GM23338 (cell line): ENCODE measurements at regions not wholly inside any gene's neighbourhood (a gene's known extent, or its start where the extent isn't known, plus 50 kb on each side); places are given as distances from the start of the nearest gene placed in this dataset.

ENCODE experiments used
- ATAC-seq: fragments of 200-7000 bp; cut with Tn5 transposase; 3 replicates; pipeline ENCODE4 v1.9.1; 2020
- DNase-seq: peaks from one replicate; pipeline ENCODE4 v3.0.0-alpha.2; 2015; ENCODE audit warnings: low spot score
- H2AFZ ChIP-seq: fragments of 200-600 bp; sonication (generic); 2 replicates; pipeline ENCODE4 v1.8.0; 2016; ENCODE audit warnings: antibody characterized with exemption, mild to moderate bottlenecking, moderate library complexity
- H3F3A ChIP-seq: fragments of 200-600 bp; sonication (generic); replicated peaks from 2 replicates; pipeline ENCODE4 v1.8.0; 2017; ENCODE audit warnings: antibody characterized with exemption, mixed run types, low read depth
- H3K27ac ChIP-seq: fragments of 200-600 bp; sonication (generic); 2 replicates; pipeline ENCODE4 v1.6.1; 2016; ENCODE audit warnings: low read depth
- H3K27me3 ChIP-seq: fragments of 200-600 bp; sonication (generic); 2 replicates; pipeline ENCODE4 v1.8.0; 2016; ENCODE audit warnings: mild to moderate bottlenecking, mixed run types, moderate library complexity; ENCODE audit not compliant: insufficient read depth
- H3K36me3 ChIP-seq: fragments of 200-600 bp; sonication (generic); 2 replicates; pipeline ENCODE4 v1.8.0; 2016; ENCODE audit warnings: mild to moderate bottlenecking; ENCODE audit not compliant: insufficient read depth
- H3K4me1 ChIP-seq: fragments of 200-600 bp; sonication (generic); 2 replicates; pipeline ENCODE4 v1.8.0; 2016; ENCODE audit warnings: mild to moderate bottlenecking, moderate library complexity; ENCODE audit not compliant: insufficient read depth
- H3K4me2 ChIP-seq: fragments of 200-600 bp; sonication (generic); 2 replicates; pipeline ENCODE4 v1.7.1; 2017; ENCODE audit warnings: mixed run types
- H3K4me3 ChIP-seq: fragments of 200-600 bp; sonication (generic); 2 replicates; pipeline ENCODE4 v1.6.1; 2016; ENCODE audit warnings: mixed run types
- H3K79me2 ChIP-seq: fragments of 200-600 bp; sonication (generic); replicated peaks from 2 replicates; pipeline ENCODE4 v1.8.0; 2017; ENCODE audit warnings: mild to moderate bottlenecking; ENCODE audit not compliant: insufficient read depth
- H3K9me2 ChIP-seq: fragments of 200-600 bp; sonication (generic); 2 replicates; pipeline ENCODE4 v1.8.0; 2017; ENCODE audit not compliant: insufficient read depth
- H4K20me1 ChIP-seq: fragments of 200-600 bp; sonication (generic); replicated peaks from 2 replicates; pipeline ENCODE4 v1.8.0; 2017; ENCODE audit warnings: mild to moderate bottlenecking; ENCODE audit not compliant: insufficient read depth
- H3K27ac Mint-ChIP-seq: 2 replicates; pipeline ENCODE4 v1.8.0; 2020; ENCODE audit warnings: inconsistent platforms, mild to moderate bottlenecking, moderate library complexity, mixed read lengths
- H3K27me3 Mint-ChIP-seq: 3 replicates; pipeline ENCODE4 v1.8.0; 2022; ENCODE audit warnings: low read depth, mild to moderate bottlenecking, moderate library complexity, mixed read lengths, inconsistent platforms; ENCODE audit not compliant: insufficient read depth, poor library complexity
- H3K36me3 Mint-ChIP-seq: 3 replicates; pipeline ENCODE4 v1.8.0; 2021; ENCODE audit warnings: low read depth, mild to moderate bottlenecking, inconsistent platforms, moderate library complexity, mixed read lengths
- H3K4me1 Mint-ChIP-seq: 3 replicates; pipeline ENCODE4 v1.8.0; 2020; ENCODE audit warnings: mild to moderate bottlenecking, inconsistent platforms, mixed read lengths
- H3K4me3 Mint-ChIP-seq: 3 replicates; pipeline ENCODE4 v1.8.0; 2021; ENCODE audit warnings: moderate library complexity, mild to moderate bottlenecking, inconsistent platforms, mixed read lengths
- H3K9me3 Mint-ChIP-seq: 3 replicates; pipeline ENCODE4 v1.8.0; 2020; ENCODE audit warnings: moderate library complexity, mild to moderate bottlenecking, inconsistent platforms, mixed read lengths
- CREB1 ChIP-seq: fragments of 250-450 bp; sonication (Bioruptor Pico); IDR thresholded peaks from 2 replicates; pipeline ENCODE4 v1.5.0; 2020; ENCODE audit warnings: low read depth, mild to moderate bottlenecking, moderate library complexity
- EZH2 ChIP-seq: fragments of 200-600 bp; sonication (generic); IDR thresholded peaks from one replicate; pipeline ENCODE4 v1.8.0; 2017; ENCODE audit warnings: antibody characterized with exemption, mild to moderate bottlenecking, low read depth; ENCODE audit not compliant: unreplicated experiment
- EZH2phosphoT487 ChIP-seq: fragments of 200-600 bp; sonication (generic); IDR thresholded peaks from one replicate; pipeline ENCODE4 v1.8.1; 2018; ENCODE audit warnings: antibody characterized with exemption; ENCODE audit not compliant: unreplicated experiment
- JUNB ChIP-seq: IDR thresholded peaks from one replicate; pipeline ENCODE4 v1.6.1; 2016; ENCODE audit warnings: antibody characterized with exemption; ENCODE audit not compliant: unreplicated experiment
- NANOG ChIP-seq: IDR thresholded peaks from 2 replicates; pipeline ENCODE4 v1.6.1; 2016; ENCODE audit warnings: antibody characterized with exemption, borderline replicate concordance
- POLR2AphosphoS5 ChIP-seq: IDR thresholded peaks from 2 replicates; pipeline ENCODE4 v1.6.1; 2016; ENCODE audit warnings: antibody characterized with exemption, low read depth
- STAT1 ChIP-seq: IDR thresholded peaks from one replicate; pipeline ENCODE4 v1.6.1; 2016; ENCODE audit warnings: antibody characterized with exemption; ENCODE audit not compliant: unreplicated experiment
- ZNF114 ChIP-seq: fragments of 250-450 bp; sonication (Bioruptor Pico); IDR thresholded peaks from 2 replicates; pipeline ENCODE4 v1.5.0; 2020; ENCODE audit warnings: mild to moderate bottlenecking, moderate library complexity
- ZNF331 ChIP-seq: fragments of 250-450 bp; sonication (Bioruptor Pico); IDR thresholded peaks from 2 replicates; pipeline ENCODE4 v1.5.0; 2020; ENCODE audit warnings: low read depth, mild to moderate bottlenecking, moderate library complexity
- TF ChIP-seq, protein P1 (sequence below): fragments of 250-450 bp; sonication (Bioruptor Pico); IDR thresholded peaks from 2 replicates; pipeline ENCODE4 v1.5.0; 2020; ENCODE audit warnings: mild to moderate bottlenecking, moderate library complexity
- TF ChIP-seq, protein P2 (sequence below): IDR thresholded peaks from 2 replicates; pipeline ENCODE4 v1.6.1; 2016; ENCODE audit warnings: antibody characterized with exemption
- TF ChIP-seq, protein P3 (sequence below), 2 experiments: fragments of 200-600 bp in 1 of 2; sonication (generic) in 1 of 2; conservative IDR thresholded peaks; 2 replicates each; pipeline versions ENCODE4 v1.5.1 to v1.6.1; 2016 to 2017; ENCODE audit warnings: antibody characterized with exemption in 2 of 2, low read depth in 2 of 2, mild to moderate bottlenecking in 2 of 2, moderate library complexity in 1 of 2
- TF ChIP-seq, protein P4 (sequence below): IDR thresholded peaks from one replicate; pipeline ENCODE4 v1.6.1; 2018; ENCODE audit warnings: antibody characterized with exemption; ENCODE audit not compliant: unreplicated experiment

DNA sequence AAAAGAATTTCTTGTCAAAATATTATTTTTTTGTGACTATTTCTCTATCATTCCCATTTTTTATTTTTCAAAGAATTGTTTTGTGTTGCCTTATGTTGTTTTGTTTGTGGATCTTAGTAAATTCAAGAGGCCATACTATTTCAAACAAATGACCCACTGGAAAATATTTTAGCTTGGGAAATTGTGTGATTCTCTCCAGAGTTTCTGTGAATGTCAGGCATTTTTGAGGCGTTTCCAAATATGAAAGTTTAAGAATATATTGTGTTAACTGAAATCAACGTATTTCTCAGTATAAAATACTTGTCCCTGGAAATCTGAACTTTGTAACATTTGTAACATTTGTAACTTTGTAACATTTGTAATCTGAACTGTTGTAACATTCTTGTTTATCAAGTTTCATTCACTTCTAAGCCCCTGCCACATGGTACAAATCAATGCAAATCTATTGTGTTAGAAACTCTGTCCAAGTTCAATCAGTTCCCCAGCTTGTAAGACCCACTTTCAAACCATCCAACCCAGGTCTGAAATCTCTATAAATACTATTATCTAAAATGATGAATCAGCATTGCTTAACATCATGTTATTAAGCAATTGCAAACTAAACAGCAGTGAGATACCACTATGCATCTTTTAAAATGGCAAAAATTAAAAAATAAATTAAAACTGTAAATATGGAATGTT lies 465.4 kb upstream of the GRID2 start:
- Histone ChIP-seq H3F3A (no peaks in the 10 kb centered on the region), H3K79me2 (no peaks in the 10 kb centered on the region), H3K4me3 (no peak overlapping the region), H3K36me3 (no peaks in the 10 kb centered on the region), H3K4me1 (no peaks in the 10 kb centered on the region), H3K9me2 (peaks cover 4% of the 10 kb centered on the region; the same call in 1 of the 2 replicates), H3K27ac (no peak overlapping the region), H4K20me1 (no peaks in the 10 kb centered on the region), H3K27me3 (no peaks in the 10 kb centered on the region), H2AFZ (no peak overlapping the region), H3K4me2 (no peak overlapping the region)
- peaks cover 12% of the 10 kb centered on the region; the same call in 2 of the 3 replicates for H3K36me3 Mint-ChIP-seq
- no peaks in the 10 kb centered on the region for H3K27me3 Mint-ChIP-seq
- no peak for ATAC-seq
- TF ChIP-seq EZH2 (no peak), ZNF331 (CRISPR knock-in tag) (no peak), POLR2AphosphoS5 (no peak), ZNF114 (no peak), EZH2phosphoT487 (no peak), CREB1 (CRISPR knock-in tag) (no peak), NANOG (no peak), JUNB (no peak), STAT1 (no peak)
- TF ChIP-seq, protein P1, sequence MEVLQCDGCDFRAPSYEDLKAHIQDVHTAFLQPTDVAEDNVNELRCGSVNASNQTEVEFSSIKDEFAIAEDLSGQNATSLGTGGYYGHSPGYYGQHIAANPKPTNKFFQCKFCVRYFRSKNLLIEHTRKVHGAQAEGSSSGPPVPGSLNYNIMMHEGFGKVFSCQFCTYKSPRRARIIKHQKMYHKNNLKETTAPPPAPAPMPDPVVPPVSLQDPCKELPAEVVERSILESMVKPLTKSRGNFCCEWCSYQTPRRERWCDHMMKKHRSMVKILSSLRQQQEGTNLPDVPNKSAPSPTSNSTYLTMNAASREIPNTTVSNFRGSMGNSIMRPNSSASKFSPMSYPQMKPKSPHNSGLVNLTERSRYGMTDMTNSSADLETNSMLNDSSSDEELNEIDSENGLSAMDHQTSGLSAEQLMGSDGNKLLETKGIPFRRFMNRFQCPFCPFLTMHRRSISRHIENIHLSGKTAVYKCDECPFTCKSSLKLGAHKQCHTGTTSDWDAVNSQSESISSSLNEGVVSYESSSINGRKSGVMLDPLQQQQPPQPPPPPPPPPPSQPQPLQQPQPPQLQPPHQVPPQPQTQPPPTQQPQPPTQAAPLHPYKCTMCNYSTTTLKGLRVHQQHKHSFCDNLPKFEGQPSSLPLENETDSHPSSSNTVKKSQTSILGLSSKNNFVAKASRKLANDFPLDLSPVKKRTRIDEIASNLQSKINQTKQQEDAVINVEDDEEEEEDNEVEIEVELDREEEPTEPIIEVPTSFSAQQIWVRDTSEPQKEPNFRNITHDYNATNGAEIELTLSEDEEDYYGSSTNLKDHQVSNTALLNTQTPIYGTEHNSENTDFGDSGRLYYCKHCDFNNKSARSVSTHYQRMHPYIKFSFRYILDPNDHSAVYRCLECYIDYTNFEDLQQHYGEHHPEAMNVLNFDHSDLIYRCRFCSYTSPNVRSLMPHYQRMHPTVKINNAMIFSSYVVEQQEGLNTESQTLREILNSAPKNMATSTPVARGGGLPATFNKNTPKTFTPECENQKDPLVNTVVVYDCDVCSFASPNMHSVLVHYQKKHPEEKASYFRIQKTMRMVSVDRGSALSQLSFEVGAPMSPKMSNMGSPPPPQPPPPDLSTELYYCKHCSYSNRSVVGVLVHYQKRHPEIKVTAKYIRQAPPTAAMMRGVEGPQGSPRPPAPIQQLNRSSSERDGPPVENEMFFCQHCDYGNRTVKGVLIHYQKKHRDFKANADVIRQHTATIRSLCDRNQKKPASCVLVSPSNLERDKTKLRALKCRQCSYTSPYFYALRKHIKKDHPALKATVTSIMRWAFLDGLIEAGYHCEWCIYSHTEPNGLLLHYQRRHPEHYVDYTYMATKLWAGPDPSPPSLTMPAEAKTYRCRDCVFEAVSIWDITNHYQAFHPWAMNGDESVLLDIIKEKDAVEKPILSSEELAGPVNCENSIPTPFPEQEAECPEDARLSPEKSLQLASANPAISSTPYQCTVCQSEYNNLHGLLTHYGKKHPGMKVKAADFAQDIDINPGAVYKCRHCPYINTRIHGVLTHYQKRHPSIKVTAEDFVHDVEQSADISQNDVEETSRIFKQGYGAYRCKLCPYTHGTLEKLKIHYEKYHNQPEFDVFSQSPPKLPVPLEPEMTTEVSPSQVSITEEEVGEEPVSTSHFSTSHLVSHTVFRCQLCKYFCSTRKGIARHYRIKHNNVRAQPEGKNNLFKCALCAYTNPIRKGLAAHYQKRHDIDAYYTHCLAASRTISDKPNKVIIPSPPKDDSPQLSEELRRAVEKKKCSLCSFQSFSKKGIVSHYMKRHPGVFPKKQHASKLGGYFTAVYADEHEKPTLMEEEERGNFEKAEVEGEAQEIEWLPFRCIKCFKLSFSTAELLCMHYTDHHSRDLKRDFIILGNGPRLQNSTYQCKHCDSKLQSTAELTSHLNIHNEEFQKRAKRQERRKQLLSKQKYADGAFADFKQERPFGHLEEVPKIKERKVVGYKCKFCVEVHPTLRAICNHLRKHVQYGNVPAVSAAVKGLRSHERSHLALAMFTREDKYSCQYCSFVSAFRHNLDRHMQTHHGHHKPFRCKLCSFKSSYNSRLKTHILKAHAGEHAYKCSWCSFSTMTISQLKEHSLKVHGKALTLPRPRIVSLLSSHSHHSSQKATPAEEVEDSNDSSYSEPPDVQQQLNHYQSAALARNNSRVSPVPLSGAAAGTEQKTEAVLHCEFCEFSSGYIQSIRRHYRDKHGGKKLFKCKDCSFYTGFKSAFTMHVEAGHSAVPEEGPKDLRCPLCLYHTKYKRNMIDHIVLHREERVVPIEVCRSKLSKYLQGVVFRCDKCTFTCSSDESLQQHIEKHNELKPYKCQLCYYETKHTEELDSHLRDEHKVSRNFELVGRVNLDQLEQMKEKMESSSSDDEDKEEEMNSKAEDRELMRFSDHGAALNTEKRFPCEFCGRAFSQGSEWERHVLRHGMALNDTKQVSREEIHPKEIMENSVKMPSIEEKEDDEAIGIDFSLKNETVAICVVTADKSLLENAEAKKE, result no peak
- TF ChIP-seq, protein P2, sequence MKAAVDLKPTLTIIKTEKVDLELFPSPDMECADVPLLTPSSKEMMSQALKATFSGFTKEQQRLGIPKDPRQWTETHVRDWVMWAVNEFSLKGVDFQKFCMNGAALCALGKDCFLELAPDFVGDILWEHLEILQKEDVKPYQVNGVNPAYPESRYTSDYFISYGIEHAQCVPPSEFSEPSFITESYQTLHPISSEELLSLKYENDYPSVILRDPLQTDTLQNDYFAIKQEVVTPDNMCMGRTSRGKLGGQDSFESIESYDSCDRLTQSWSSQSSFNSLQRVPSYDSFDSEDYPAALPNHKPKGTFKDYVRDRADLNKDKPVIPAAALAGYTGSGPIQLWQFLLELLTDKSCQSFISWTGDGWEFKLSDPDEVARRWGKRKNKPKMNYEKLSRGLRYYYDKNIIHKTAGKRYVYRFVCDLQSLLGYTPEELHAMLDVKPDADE, result no peak
- TF ChIP-seq, protein P3, sequence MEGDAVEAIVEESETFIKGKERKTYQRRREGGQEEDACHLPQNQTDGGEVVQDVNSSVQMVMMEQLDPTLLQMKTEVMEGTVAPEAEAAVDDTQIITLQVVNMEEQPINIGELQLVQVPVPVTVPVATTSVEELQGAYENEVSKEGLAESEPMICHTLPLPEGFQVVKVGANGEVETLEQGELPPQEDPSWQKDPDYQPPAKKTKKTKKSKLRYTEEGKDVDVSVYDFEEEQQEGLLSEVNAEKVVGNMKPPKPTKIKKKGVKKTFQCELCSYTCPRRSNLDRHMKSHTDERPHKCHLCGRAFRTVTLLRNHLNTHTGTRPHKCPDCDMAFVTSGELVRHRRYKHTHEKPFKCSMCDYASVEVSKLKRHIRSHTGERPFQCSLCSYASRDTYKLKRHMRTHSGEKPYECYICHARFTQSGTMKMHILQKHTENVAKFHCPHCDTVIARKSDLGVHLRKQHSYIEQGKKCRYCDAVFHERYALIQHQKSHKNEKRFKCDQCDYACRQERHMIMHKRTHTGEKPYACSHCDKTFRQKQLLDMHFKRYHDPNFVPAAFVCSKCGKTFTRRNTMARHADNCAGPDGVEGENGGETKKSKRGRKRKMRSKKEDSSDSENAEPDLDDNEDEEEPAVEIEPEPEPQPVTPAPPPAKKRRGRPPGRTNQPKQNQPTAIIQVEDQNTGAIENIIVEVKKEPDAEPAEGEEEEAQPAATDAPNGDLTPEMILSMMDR (conservative IDR thresholded peaks at IDR 0.05; ENCODE audit: low read depth in 2 of 2), result no peak
- TF ChIP-seq, protein P4, sequence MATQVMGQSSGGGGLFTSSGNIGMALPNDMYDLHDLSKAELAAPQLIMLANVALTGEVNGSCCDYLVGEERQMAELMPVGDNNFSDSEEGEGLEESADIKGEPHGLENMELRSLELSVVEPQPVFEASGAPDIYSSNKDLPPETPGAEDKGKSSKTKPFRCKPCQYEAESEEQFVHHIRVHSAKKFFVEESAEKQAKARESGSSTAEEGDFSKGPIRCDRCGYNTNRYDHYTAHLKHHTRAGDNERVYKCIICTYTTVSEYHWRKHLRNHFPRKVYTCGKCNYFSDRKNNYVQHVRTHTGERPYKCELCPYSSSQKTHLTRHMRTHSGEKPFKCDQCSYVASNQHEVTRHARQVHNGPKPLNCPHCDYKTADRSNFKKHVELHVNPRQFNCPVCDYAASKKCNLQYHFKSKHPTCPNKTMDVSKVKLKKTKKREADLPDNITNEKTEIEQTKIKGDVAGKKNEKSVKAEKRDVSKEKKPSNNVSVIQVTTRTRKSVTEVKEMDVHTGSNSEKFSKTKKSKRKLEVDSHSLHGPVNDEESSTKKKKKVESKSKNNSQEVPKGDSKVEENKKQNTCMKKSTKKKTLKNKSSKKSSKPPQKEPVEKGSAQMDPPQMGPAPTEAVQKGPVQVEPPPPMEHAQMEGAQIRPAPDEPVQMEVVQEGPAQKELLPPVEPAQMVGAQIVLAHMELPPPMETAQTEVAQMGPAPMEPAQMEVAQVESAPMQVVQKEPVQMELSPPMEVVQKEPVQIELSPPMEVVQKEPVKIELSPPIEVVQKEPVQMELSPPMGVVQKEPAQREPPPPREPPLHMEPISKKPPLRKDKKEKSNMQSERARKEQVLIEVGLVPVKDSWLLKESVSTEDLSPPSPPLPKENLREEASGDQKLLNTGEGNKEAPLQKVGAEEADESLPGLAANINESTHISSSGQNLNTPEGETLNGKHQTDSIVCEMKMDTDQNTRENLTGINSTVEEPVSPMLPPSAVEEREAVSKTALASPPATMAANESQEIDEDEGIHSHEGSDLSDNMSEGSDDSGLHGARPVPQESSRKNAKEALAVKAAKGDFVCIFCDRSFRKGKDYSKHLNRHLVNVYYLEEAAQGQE, result no peak
- no peak overlapping the region for H3K27ac Mint-ChIP-seq
- H3K9me3 Mint-ChIP-seq, result peaks cover 8% of the 10 kb centered on the region
- DNase-seq, result no peak
- no peaks in the 10 kb centered on the region for H3K4me1 Mint-ChIP-seq
- H3K4me3 Mint-ChIP-seq, result no peak overlapping the region
